ENCODE measurements at regions not wholly inside any gene's neighbourhood (a gene's known extent, or its start where the extent isn't known, plus 50 kb on each side); places are given as distances from the start of the nearest gene placed in this dataset.

DNA sequence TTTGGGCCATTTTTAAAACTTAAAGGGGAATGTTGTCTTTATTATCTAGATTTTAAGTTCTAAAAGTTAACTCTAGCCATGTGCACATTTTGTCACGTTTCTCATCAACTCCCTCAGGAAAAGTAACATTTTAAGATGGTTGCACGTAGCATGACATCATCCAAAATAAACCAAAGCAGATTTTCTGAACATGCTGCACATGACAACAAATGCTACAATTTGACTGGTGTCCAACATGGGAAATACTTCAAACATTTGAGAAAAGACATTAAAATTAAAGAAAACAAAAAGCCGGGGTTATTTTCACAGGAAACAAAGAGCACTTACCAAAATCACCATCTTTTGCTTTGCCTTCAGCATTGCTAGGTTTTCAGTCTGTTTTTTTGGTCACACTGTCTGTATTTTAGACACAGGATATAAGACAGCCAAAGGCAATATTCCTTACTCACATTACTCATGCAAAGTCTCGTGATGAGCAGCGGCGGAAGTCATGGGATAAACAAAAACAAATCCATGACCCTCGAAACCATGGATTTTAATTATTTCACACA is 51.3 kb upstream of the RND3 start:
- TF ChIP-seq, protein P1, sequence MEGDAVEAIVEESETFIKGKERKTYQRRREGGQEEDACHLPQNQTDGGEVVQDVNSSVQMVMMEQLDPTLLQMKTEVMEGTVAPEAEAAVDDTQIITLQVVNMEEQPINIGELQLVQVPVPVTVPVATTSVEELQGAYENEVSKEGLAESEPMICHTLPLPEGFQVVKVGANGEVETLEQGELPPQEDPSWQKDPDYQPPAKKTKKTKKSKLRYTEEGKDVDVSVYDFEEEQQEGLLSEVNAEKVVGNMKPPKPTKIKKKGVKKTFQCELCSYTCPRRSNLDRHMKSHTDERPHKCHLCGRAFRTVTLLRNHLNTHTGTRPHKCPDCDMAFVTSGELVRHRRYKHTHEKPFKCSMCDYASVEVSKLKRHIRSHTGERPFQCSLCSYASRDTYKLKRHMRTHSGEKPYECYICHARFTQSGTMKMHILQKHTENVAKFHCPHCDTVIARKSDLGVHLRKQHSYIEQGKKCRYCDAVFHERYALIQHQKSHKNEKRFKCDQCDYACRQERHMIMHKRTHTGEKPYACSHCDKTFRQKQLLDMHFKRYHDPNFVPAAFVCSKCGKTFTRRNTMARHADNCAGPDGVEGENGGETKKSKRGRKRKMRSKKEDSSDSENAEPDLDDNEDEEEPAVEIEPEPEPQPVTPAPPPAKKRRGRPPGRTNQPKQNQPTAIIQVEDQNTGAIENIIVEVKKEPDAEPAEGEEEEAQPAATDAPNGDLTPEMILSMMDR (IDR thresholded peaks at IDR 0.05; ENCODE audit: insufficient read depth, low read depth, low read length) = no peak
- TF ChIP-seq EZH2 (IDR thresholded peaks at IDR 0.05; ENCODE audit: insufficient read depth, low read length) = no peak

All from astrocyte (in vitro differentiated cells and primary cell).